Right lobe of liver (tissue), 4 donors: ENCODE measurements at regions not wholly inside any gene's neighbourhood (a gene's known extent, or its start where the extent isn't known, plus 50 kb on each side); places are given as distances from the start of the nearest gene placed in this dataset.

ENCODE experiments used
- CTCF ChIP-seq, 4 donors: fragments of 200-600 bp in 3 of 4; fragments of 450-650 bp in 1 of 4; IDR thresholded peaks; one replicate each; pipeline versions ENCODE4 v1.5.1 to v1.8.0; 2016 to 2022; ENCODE audit warnings: antibody characterized with exemption in 4 of 4, mild to moderate bottlenecking in 2 of 4
- POLR2A ChIP-seq: fragments of 450-650 bp; IDR thresholded peaks from one replicate; pipeline ENCODE4 v1.6.1; 2017; ENCODE audit warnings: antibody characterized with exemption, mild to moderate bottlenecking
- donor health status: DM: no; HTN: no; CAD: no.
- donor health status: DM: no; HTN: no; CAD: no.
- donor health status: DM: no; HTN: yes; CAD: no.

GRCh38 chr4:44056721-44057151 lies 391.9 kb downstream of the KCTD8 start:
- TF ChIP-seq POLR2A (no peak), CTCF (IDR thresholded peaks at IDR 0.05) (no peak)
